Activated naive CD8-positive, alpha-beta T cell (primary cell): ENCODE measurements at regions not wholly inside any gene's neighbourhood (a gene's known extent, or its start where the extent isn't known, plus 50 kb on each side); places are given as distances from the start of the nearest gene placed in this dataset.
"Not testable (repeated sequence)": the region's sequence is repeated elsewhere in the genome, so short reads cannot be mapped to it uniquely, and the experiment has no call there.

Experiments used
- H3K27ac Mint-ChIP-seq: one replicate; pipeline ENCODE4 v1.8.0; 2021; ENCODE audit warnings: mixed read lengths
- H3K27me3 Mint-ChIP-seq: one replicate; pipeline ENCODE4 v1.8.0; 2021; ENCODE audit warnings: mixed read lengths
- H3K36me3 Mint-ChIP-seq: one replicate; pipeline ENCODE4 v1.8.0; 2021; ENCODE audit warnings: mixed read lengths
- H3K4me1 Mint-ChIP-seq: one replicate; pipeline ENCODE4 v1.8.0; 2021; ENCODE audit warnings: low read depth, mixed read lengths
- H3K4me3 Mint-ChIP-seq: one replicate; pipeline ENCODE4 v1.8.0; 2021; ENCODE audit warnings: mild to moderate bottlenecking, mixed read lengths
- H3K9me3 Mint-ChIP-seq: one replicate; pipeline ENCODE4 v1.8.0; 2021; ENCODE audit warnings: low read depth, mixed read lengths

- no peaks in the 10 kb centered on the region for H3K4me1 Mint-ChIP-seq
- H3K9me3 Mint-ChIP-seq, result no peaks in the 10 kb centered on the region
- H3K4me3 Mint-ChIP-seq, result no peak overlapping the region
- H3K27ac Mint-ChIP-seq, result no peak overlapping the region
- no peaks in the 10 kb centered on the region for H3K27me3 Mint-ChIP-seq
- H3K36me3 Mint-ChIP-seq, result no peaks in the 10 kb centered on the region
Observed at GRCh38 chr4:13721894-13722293, 94.4 kb upstream of the BOD1L1 start.

GRCh38 chr4:13722649-13723048 is 95.1 kb upstream of the BOD1L1 start:
- Mint-ChIP-seq H3K27ac (no peak overlapping the region), H3K4me1 (no peaks in the 10 kb centered on the region), H3K4me3 (no peak overlapping the region), H3K9me3 (no peaks in the 10 kb centered on the region), H3K36me3 (no peaks in the 10 kb centered on the region), H3K27me3 (no peaks in the 10 kb centered on the region)

GRCh38 chr4:13728761-13729160 is 101.2 kb upstream of the BOD1L1 start:
- no peaks in the 10 kb centered on the region for H3K4me1 Mint-ChIP-seq
- no peak overlapping the region for H3K4me3 Mint-ChIP-seq
- H3K27me3 Mint-ChIP-seq, result peaks cover 6% of the 10 kb centered on the region
- H3K36me3 Mint-ChIP-seq, result no peaks in the 10 kb centered on the region
- no peak overlapping the region for H3K27ac Mint-ChIP-seq
- no peaks in the 10 kb centered on the region for H3K9me3 Mint-ChIP-seq

GRCh38 chr4:13731019-13731418 is 103.5 kb upstream of the BOD1L1 start:
- no peaks in the 10 kb centered on the region for H3K9me3 Mint-ChIP-seq
- peaks cover 6% of the 10 kb centered on the region for H3K27me3 Mint-ChIP-seq
- no peaks in the 10 kb centered on the region for H3K4me1 Mint-ChIP-seq
- no peak overlapping the region for H3K4me3 Mint-ChIP-seq
- no peak overlapping the region for H3K27ac Mint-ChIP-seq
- no peaks in the 10 kb centered on the region for H3K36me3 Mint-ChIP-seq

- Mint-ChIP-seq H3K4me3 (no peak overlapping the region), H3K27ac (no peak overlapping the region), H3K27me3 (peaks cover 6% of the 10 kb centered on the region), H3K4me1 (no peaks in the 10 kb centered on the region), H3K36me3 (no peaks in the 10 kb centered on the region), H3K9me3 (no peaks in the 10 kb centered on the region)
Observed at GRCh38 chr4:13733817-13734216, 106.3 kb upstream of the BOD1L1 start.

GRCh38 chr4:13750594-13750993 is 123.1 kb upstream of the BOD1L1 start:
- H3K27ac Mint-ChIP-seq, result no peak overlapping the region
- no peak overlapping the region for H3K4me3 Mint-ChIP-seq
- no peaks in the 10 kb centered on the region for H3K4me1 Mint-ChIP-seq
- peaks cover 10% of the 10 kb centered on the region for H3K27me3 Mint-ChIP-seq
- no peaks in the 10 kb centered on the region for H3K9me3 Mint-ChIP-seq
- H3K36me3 Mint-ChIP-seq, result no peaks in the 10 kb centered on the region

- H3K27me3 Mint-ChIP-seq, H3K4me1 Mint-ChIP-seq, H3K4me3 Mint-ChIP-seq, H3K27ac Mint-ChIP-seq, H3K36me3 Mint-ChIP-seq: not testable (repeated sequence)
- peaks cover 27% of the 10 kb centered on the region for H3K9me3 Mint-ChIP-seq
Observed at GRCh38 chr4:13761581-13761980, 134.1 kb upstream of the BOD1L1 start.

GRCh38 chr4:13762130-13762529 is 134.6 kb upstream of the BOD1L1 start:
- Mint-ChIP-seq H3K4me3 (no peak overlapping the region), H3K27me3 (peaks cover 6% of the 10 kb centered on the region), H3K9me3 (peaks cover 23% of the 10 kb centered on the region), H3K36me3 (peaks cover 2% of the 10 kb centered on the region), H3K27ac (no peak overlapping the region), H3K4me1 (no peaks in the 10 kb centered on the region)

GRCh38 chr4:13763707-13764106 is 136.2 kb upstream of the BOD1L1 start:
- H3K27me3 Mint-ChIP-seq, result peaks cover 6% of the 10 kb centered on the region
- H3K9me3 Mint-ChIP-seq, result peaks cover 14% of the 10 kb centered on the region
- H3K27ac Mint-ChIP-seq, result no peak overlapping the region
- H3K4me1 Mint-ChIP-seq, result no peaks in the 10 kb centered on the region
- H3K4me3 Mint-ChIP-seq, result no peak overlapping the region
- H3K36me3 Mint-ChIP-seq, result peaks cover 2% of the 10 kb centered on the region

GRCh38 chr4:13765539-13765938 is 138.0 kb upstream of the BOD1L1 start:
- Mint-ChIP-seq H3K27ac (no peak overlapping the region), H3K4me3 (no peak overlapping the region), H3K9me3 (peaks cover 10% of the 10 kb centered on the region), H3K4me1 (no peaks in the 10 kb centered on the region), H3K36me3 (no peaks in the 10 kb centered on the region), H3K27me3 (no peaks in the 10 kb centered on the region)

- H3K27me3 Mint-ChIP-seq, result no peaks in the 10 kb centered on the region
- no peak overlapping the region for H3K4me3 Mint-ChIP-seq
- H3K4me1 Mint-ChIP-seq, result no peaks in the 10 kb centered on the region
- H3K9me3 Mint-ChIP-seq, result peaks cover 15% of the 10 kb centered on the region
- H3K36me3 Mint-ChIP-seq, result no peaks in the 10 kb centered on the region
- H3K27ac Mint-ChIP-seq, result no peak overlapping the region
Observed at GRCh38 chr4:13766761-13767540, 139.4 kb upstream of the BOD1L1 start.

- H3K36me3 Mint-ChIP-seq, result no peaks in the 10 kb centered on the region
- H3K4me1 Mint-ChIP-seq, result no peaks in the 10 kb centered on the region
- peaks cover 4% of the 10 kb centered on the region for H3K9me3 Mint-ChIP-seq
- H3K4me3 Mint-ChIP-seq, result no peak overlapping the region
- peaks cover 8% of the 10 kb centered on the region for H3K27me3 Mint-ChIP-seq
- no peak overlapping the region for H3K27ac Mint-ChIP-seq
Observed at GRCh38 chr4:13777341-13777740, 149.8 kb upstream of the BOD1L1 start.

- Mint-ChIP-seq H3K4me1 (no peaks in the 10 kb centered on the region), H3K27ac (no peak overlapping the region), H3K4me3 (no peak overlapping the region), H3K27me3 (peaks cover 8% of the 10 kb centered on the region), H3K9me3 (peaks cover 4% of the 10 kb centered on the region), H3K36me3 (no peaks in the 10 kb centered on the region)
Observed at GRCh38 chr4:13778367-13778766, 150.8 kb upstream of the BOD1L1 start.

- H3K36me3 Mint-ChIP-seq, result no peaks in the 10 kb centered on the region
- H3K4me1 Mint-ChIP-seq, result no peaks in the 10 kb centered on the region
- H3K9me3 Mint-ChIP-seq, result peaks cover under 1% of the 10 kb centered on the region
- H3K27me3 Mint-ChIP-seq, result peaks cover 3% of the 10 kb centered on the region
- H3K27ac Mint-ChIP-seq, result no peak overlapping the region
- H3K4me3 Mint-ChIP-seq, result no peak overlapping the region
Observed at GRCh38 chr4:13782231-13782630, 154.7 kb upstream of the BOD1L1 start.

GRCh38 chr4:13783800-13784411 is 156.4 kb upstream of the BOD1L1 start:
- H3K27me3 Mint-ChIP-seq, result peaks cover 3% of the 10 kb centered on the region
- no peak overlapping the region for H3K4me3 Mint-ChIP-seq
- no peak overlapping the region for H3K27ac Mint-ChIP-seq
- H3K36me3 Mint-ChIP-seq, result no peaks in the 10 kb centered on the region
- H3K4me1 Mint-ChIP-seq, result no peaks in the 10 kb centered on the region
- H3K9me3 Mint-ChIP-seq, result no peaks in the 10 kb centered on the region
